ENCODE measurements at regions not wholly inside any gene's neighbourhood (a gene's known extent, or its start where the extent isn't known, plus 50 kb on each side); places are given as distances from the start of the nearest gene placed in this dataset.

GRCh38 chr11:91046261-91046660 is 823.4 kb upstream of the CHORDC1 start:
- no peak for TF ChIP-seq CTCF (conservative IDR thresholded peaks at IDR 0.05; ENCODE audit: low read depth, low read length)
- TF ChIP-seq RCOR1 (IDR thresholded peaks at IDR 0.05; ENCODE audit: insufficient replicate concordance, low read length): no peak
- no peak for TF ChIP-seq RFX5 (IDR thresholded peaks at IDR 0.05; ENCODE audit: low read depth, low read length)
- TF ChIP-seq MAFK (IDR thresholded peaks at IDR 0.05; ENCODE audit: low read depth, low read length): no peak
- no peak for TF ChIP-seq POLR2A (IDR thresholded peaks at IDR 0.05; ENCODE audit: low read depth, low read length)
- TF ChIP-seq MAZ (IDR thresholded peaks at IDR 0.05; ENCODE audit: borderline replicate concordance, low read depth, low read length): no peak
- TF ChIP-seq BHLHE40 (IDR thresholded peaks at IDR 0.05; ENCODE audit: low read depth, low read length): no peak

All from IMR-90 (cell line).